Urinary bladder (tissue), 3 donors: ENCODE measurements at regions not wholly inside any gene's neighbourhood (a gene's known extent, or its start where the extent isn't known, plus 50 kb on each side); places are given as distances from the start of the nearest gene placed in this dataset.
A peak's percentile ranks its signal among the peaks of the same experiment; 100 is the strongest.

ENCODE experiments used
- DNase-seq: peaks from one replicate; pipeline ENCODE4 v3.0.0-alpha.2; 2015; ENCODE audit errors: extremely low spot score
- H3K27ac ChIP-seq: one replicate; pipeline ENCODE4 v1.5.1; 2013; ENCODE audit warnings: low read depth, mild to moderate bottlenecking, moderate library complexity
- H3K36me3 ChIP-seq: one replicate; pipeline ENCODE4 v1.6.1; 2013; ENCODE audit warnings: mild to moderate bottlenecking, moderate library complexity; ENCODE audit not compliant: insufficient read depth
- H3K4me1 ChIP-seq: one replicate; pipeline ENCODE4 v1.6.1; 2013; ENCODE audit warnings: mild to moderate bottlenecking, moderate library complexity; ENCODE audit not compliant: insufficient read depth
- H3K4me3 ChIP-seq: one replicate; pipeline ENCODE4 v1.5.1; 2013; ENCODE audit warnings: low read depth, low read length
- WGBS: extraction: QIAGEN DNeasy Blood & Tissue Kit; methylation state at CpG from one replicate; pipeline ENCODE4 v1.1.7; 2013; 5-methylcytosine and 5-hydroxymethylcytosine counted together
- donor health status: healthy with polysubstance abuse.
- donor health status: healthy.

DNA sequence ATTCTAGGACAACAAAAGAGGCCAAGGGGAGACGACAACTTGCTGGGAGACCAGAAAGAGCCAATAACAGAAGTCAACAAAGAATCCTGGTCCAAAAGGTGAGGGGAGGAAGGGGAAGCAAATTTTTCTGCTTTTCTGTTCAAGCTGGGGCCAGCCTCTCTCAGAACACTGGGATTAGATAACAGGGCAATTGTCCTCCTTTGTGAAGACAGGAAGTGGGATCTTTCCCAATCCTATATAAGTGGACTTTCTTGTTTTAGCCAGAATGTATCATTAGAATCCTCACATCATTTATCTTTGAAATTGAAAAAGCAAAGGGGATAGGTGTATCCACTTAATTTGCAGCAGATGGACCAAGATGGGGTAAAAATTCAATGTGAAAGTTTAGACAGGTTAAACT, 101.2 kb upstream of the COL21A1 start:
- Histone ChIP-seq H3K4me1 (no peaks in the 10 kb centered on the region), H3K27ac (no peak overlapping the region), H3K4me3 (no peak overlapping the region), H3K36me3 (no peaks in the 10 kb centered on the region)
- WGBS, result 95% methylated on average over 1 of the region's 1 CpG
- no peak for DNase-seq

DNA sequence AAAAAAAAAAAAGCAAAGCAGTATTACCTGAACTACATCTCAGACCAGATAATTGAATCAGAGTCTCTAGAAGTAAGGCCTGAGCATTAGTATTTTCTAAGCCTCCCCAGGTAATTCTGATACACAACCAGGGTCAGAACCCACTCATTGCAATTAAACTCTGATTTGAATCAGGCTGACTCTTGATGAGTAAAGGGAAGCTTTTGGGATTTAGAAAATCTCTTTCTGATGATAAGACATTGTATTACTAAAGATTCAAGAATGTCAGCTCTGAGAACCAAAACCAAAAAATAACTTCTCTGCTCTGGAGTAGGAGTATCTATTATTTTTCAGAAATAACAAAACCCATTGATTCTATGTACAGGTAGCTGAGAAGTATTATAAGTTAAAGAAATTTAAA, 100.1 kb upstream of the COL21A1 start:
- Histone ChIP-seq H3K4me3 (no peak overlapping the region), H3K27ac (no peak overlapping the region), H3K36me3 (no peaks in the 10 kb centered on the region), H3K4me1 (no peaks in the 10 kb centered on the region)
- DNase-seq, result no peak

DNA sequence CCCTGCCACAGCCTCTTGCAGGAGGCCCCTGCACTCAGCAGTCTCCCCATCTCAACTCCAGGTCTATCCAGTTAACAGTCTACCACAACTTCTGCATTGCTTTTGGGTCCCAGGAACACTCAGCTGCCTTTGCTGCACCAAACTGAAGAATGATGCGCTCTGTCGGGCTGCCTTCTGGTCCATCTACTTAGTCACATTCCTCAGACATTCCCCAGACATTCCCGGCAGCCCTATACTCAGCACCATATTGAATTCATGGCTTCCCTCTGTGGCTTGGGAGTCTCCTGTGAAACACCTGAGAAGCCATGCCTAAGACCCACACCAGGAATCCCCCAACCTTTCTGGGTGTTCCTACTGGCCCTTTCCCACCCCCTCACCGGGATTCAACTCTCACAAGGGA, 99.6 kb upstream of the COL21A1 start:
- 84% methylated on average over 4 of the region's 4 CpGs for WGBS

DNA sequence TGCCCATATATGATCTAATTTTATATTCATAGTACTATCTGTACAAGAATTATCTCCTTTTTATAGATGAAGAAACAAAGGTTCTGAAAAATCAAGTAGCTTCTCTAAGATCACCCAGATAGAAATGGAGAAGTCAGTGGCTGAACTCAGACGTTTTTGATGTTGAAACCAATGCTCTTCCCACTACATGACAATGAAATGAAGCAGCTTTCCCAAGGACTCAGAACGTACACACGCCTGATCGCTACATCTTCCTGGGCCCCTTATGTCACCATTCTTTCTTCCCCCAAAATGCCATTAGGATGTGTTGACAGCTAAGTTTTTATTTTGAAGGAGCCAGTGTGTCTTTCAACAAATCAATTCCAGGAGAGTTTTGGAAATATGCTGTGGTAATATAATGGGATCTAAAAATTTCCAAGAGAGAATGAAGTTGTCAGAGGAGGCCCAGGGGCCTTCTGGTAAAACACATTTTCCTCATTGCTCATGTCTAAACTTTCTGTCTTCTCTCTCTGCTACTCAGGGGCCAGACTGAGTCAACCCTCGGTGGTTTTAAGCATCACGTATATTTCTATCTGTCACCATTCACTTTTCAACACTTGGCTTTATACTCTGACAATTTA, 98.1 kb upstream of the COL21A1 start:
- Histone ChIP-seq H3K36me3 (no peaks in the 10 kb centered on the region), H3K4me3 (no peak overlapping the region), H3K27ac (no peak overlapping the region), H3K4me1 (no peaks in the 10 kb centered on the region)
- 74% methylated on average over 6 of the region's 6 CpGs for WGBS
- no peak for DNase-seq

More for the DNA sequence above, 99.6 kb upstream of the COL21A1 start:
- Histone ChIP-seq H3K27ac (no peak overlapping the region), H3K36me3 (no peaks in the 10 kb centered on the region), H3K4me3 (no peak overlapping the region), H3K4me1 (no peaks in the 10 kb centered on the region)
- no peak for DNase-seq

DNA sequence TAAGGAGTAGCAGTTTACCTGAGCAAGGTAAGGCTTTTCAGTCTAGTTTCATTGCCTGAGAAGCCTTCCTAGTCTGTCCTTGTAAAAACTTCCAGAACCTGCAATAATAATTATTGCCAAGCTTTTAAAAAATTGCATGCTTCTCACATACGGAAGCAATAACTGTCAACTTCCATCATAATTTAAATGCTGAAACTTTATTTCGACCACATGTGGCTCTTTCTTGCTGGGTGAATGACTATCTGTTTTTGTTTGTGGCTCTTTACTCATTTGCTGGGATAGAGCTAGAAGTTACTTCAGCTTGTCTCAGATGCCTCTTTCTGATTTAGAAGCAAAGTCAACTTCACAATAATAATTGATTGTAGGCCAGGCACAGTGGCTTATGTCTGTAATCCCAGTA, 95.9 kb upstream of the COL21A1 start:
- H3K27ac ChIP-seq, result no peak overlapping the region
- no peak for DNase-seq
- no peaks in the 10 kb centered on the region for H3K36me3 ChIP-seq
- H3K4me1 ChIP-seq, result no peaks in the 10 kb centered on the region
- no peak overlapping the region for H3K4me3 ChIP-seq
- 81% methylated on average over 2 of the region's 2 CpGs for WGBS

DNA sequence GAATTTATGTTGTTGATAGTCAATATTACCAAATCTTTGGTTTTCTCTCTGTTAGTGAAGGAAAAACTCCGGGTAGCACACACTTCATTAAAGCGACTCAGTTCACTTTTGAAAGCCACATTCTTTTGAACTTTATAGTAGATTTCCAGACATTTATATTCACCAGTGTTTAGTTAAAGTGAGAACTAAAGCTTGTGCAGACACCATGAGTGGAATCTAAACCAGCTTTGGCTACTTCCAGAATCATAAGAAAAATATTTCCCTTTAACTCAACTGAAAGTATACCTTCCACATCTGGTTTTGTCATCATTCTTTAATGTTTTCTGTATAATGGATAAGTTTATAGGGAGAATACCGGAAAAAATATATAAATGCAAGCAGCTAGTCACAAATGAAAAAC, 92.1 kb upstream of the COL21A1 start:
- no peak overlapping the region for H3K27ac ChIP-seq
- H3K4me1 ChIP-seq, result no peaks in the 10 kb centered on the region
- DNase-seq, result no peak
- H3K4me3 ChIP-seq, result no peak overlapping the region
- no peaks in the 10 kb centered on the region for H3K36me3 ChIP-seq
- WGBS, result 42% methylated on average over 3 of the region's 3 CpGs

DNA sequence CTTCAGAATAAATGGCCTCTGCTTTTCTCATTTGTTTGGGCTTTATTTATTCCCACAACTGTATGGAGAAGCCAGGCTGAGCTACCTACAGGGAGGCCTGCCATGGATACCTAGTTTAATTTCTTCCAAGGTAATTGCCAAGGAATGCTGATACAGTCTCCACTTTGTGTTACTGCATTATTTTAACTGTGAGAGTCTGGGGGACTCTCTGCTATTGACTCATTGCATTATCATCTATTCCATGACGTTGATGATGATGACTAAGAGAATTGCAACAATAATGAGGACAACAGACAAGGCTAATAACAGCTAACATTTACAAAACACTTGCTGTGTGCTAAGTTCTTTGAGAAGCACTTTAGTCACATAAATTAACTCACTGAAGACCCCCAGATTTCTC, 88.3 kb upstream of the COL21A1 start:
- no peaks in the 10 kb centered on the region for H3K4me1 ChIP-seq
- no peak overlapping the region for H3K4me3 ChIP-seq
- no peak overlapping the region for H3K27ac ChIP-seq
- 80% methylated on average over 1 of the region's 1 CpG for WGBS
- no peak for DNase-seq
- H3K36me3 ChIP-seq, result no peaks in the 10 kb centered on the region

DNA sequence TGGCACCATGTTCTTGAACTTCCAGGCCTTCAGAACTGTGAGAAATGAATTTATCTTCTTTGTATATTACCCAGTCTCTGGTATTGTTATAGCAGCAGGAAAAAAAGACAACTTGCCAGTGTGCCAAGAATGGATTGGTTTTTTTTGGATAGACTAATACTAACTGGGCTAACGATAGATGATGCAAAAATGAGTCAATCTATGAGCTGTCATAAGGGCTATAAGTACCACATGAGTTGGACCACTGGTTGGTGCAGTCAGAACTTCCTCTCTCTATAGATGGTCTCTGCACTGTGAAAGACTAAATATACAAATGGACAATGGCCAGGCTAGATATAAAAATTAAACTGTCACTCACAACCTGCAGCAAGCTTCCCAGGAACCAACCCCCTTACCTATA, 87.6 kb upstream of the COL21A1 start:
- no peaks in the 10 kb centered on the region for H3K36me3 ChIP-seq
- WGBS, result 87% methylated on average over 1 of the region's 1 CpG
- H3K27ac ChIP-seq, result no peak overlapping the region
- no peaks in the 10 kb centered on the region for H3K4me1 ChIP-seq
- H3K4me3 ChIP-seq, result no peak overlapping the region
- no peak for DNase-seq

DNA sequence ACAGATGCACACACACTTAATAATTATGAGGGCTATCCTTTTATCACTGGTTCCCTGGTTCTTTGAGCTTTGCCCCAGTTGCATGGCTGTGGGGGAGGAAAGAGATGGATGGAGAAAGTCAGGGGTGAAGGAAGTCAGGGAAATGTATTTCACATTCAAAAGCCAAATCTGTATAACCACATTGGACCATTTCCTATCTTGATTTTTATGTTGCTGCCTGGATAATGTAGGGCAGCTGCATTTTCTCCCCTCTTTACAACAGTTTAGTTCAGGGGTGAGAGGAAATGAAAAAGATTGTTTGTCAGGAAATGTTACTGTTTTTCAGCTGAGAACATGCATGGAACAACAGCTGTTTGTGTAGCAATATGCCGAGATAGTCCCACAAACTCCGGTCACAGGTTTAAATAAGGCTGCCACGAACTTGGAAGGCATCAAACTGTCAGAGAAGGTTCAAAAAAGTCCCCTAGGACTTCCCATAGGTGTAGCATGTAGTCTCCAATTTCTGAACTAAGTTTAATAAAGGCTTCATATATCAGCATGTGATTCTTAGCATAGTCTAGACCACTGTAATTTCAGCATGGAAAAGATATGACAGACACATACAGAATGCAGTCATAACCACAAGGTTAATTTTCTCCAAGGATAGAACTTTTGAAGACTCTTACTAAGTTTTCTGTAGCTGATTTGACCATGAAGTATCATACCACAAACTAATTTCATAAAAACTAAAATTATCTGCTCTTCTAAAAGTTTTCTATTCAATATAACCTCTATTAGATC, 82.1 kb upstream of the COL21A1 start:
- Histone ChIP-seq H3K4me1 (no peaks in the 10 kb centered on the region), H3K36me3 (no peaks in the 10 kb centered on the region), H3K4me3 (no peak overlapping the region), H3K27ac (no peak overlapping the region)
- peak; percentile 42 for DNase-seq
- WGBS, result 33% methylated on average over 3 of the region's 3 CpGs

DNA sequence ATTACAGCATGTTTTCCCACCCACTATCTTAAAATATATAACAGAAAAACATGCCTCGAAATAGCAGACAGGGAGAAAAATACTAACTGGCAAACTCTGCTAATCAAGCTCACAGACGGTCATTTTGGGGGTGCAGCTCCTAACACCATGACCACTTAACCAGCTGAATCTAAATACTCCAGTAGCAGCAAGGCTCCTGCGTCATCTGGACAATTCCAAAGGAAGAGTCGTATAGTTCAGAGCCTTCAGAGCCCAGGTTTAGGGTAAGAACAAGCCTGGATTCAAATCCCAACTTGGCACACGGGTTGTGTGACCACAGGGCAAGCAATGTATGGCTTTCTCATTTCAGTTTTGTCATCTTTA, 81.3 kb upstream of the COL21A1 start:
- H3K27ac ChIP-seq, result no peak overlapping the region
- no peak for DNase-seq
- H3K4me3 ChIP-seq, result no peak overlapping the region
- H3K36me3 ChIP-seq, result no peaks in the 10 kb centered on the region
- 72% methylated on average over 5 of the region's 5 CpGs for WGBS
- no peaks in the 10 kb centered on the region for H3K4me1 ChIP-seq

DNA sequence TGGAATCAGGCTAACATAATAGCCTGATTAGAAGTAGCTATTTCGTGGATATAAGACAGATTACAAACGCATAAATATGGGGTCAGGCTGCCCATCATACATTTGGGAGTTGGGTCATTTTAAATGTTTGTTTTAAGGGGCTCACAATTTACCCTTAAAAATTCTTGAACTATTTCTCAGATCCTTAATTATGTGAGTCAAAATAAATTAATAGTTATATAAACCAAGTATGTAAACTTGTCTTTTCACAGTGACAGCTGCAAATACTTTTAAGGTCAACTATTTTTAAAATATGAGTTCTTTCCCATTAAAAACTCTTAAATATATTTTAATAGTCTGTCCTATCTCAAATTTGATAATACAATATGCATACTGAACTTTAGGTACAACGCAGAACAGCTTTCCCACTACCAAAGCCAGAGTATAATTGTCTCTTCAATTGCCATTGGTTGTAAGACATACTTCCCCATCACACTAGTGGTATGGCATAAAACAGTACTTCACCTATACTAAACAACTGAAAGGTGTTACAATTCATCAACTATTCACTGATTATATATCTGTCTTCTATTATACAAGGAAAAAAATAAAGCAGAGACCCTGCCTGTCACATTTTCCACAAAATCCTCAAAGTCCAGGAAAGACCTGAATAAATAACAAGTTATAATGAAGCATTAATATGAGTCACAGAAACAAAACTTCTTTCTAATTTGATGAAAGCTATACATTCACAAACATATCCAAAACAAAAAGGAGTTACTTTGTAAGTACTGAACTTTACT, 80.8 kb upstream of the COL21A1 start:
- 50% methylated on average over 3 of the region's 3 CpGs for WGBS
- no peak for DNase-seq
- no peak overlapping the region for H3K27ac ChIP-seq

DNA sequence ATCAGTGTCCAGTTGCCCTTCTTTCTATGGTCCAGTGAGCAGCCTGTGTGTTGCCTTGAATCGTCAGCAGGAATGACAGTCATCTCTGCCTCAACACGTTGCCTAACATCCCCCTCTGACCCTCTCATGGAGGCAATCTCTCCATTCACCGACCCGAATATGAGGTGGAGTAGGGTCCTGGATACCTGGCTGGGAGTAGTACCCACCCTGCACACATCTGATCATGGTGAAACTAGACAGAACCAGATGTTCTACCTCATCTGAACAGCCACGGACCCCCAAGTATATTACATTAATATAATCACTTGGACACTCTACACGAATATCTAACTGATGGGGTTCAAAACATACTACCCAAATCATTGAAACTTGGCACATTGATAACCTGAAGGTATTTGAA, 77.0 kb upstream of the COL21A1 start:
- 44% methylated on average over 6 of the region's 6 CpGs for WGBS
- Histone ChIP-seq H3K27ac (no peak overlapping the region), H3K36me3 (no peaks in the 10 kb centered on the region), H3K4me1 (no peaks in the 10 kb centered on the region), H3K4me3 (no peak overlapping the region)
- no peak for DNase-seq

More for the DNA sequence above, 80.8 kb upstream of the COL21A1 start:
- Histone ChIP-seq H3K36me3 (no peaks in the 10 kb centered on the region), H3K4me1 (no peaks in the 10 kb centered on the region), H3K4me3 (no peak overlapping the region)

DNA sequence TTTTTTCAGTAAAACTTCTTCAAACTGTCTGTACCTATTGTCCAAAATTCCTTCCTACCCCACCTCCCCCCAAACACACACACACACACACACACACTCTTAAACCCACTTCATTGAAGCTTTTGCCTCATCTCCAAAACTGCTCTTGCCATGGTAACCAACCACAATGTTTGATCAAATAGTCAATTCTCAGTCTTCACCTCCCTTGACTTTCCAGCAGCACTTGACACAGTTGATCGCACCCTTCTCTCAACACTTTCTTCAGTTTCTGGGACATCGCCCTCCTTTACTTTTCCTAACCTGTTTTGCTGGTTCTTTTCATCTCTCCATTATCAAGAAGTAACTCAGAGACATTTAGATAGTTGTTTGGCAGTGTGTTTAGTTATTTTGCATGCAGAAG, 71.5 kb upstream of the COL21A1 start:
- DNase-seq, result no peak
- no peaks in the 10 kb centered on the region for H3K36me3 ChIP-seq
- no peak overlapping the region for H3K4me3 ChIP-seq
- no peaks in the 10 kb centered on the region for H3K4me1 ChIP-seq
- no peak overlapping the region for H3K27ac ChIP-seq
- 96% methylated on average over 2 of the region's 2 CpGs for WGBS
